Suppressor macrophage (primary cell): ENCODE measurements at regions not wholly inside any gene's neighbourhood (a gene's known extent, or its start where the extent isn't known, plus 50 kb on each side); places are given as distances from the start of the nearest gene placed in this dataset.
A peak's percentile ranks its signal among the peaks of the same experiment; 100 is the strongest.
"Not testable (repeated sequence)": the region's sequence is repeated elsewhere in the genome, so short reads cannot be mapped to it uniquely, and the experiment has no call there.

Source experiments
- DNase-seq, 4 experiments: peaks; one replicate each; pipeline ENCODE4 v3.0.0-alpha.2; 2020 to 2022

- DNase-seq = peak; percentile 37 to 69 (median 57)
Observed at GRCh38 chr18:961644-962355, 57.1 kb downstream of the ADCYAP1 start.

DNA sequence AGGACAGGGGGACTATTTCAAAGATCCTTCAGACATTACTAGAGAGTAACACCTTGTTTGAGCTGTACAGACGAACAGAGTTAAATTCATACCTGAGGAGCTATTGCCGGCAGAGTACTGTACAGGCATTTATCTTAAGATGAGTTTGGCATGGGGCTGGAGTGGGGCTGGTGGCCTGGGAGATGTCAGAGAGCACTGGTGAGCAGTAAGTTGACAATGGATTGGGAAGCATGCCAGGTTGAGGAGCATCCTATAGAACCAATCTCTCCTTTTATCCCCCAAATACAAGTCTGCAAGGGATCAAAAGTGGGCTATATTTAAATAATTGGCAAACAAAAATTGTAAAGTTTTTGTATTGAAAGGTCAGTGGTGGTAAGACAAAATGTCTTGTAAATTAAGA lies 58.6 kb downstream of the ADCYAP1 start:
- DNase-seq = no peak

DNA sequence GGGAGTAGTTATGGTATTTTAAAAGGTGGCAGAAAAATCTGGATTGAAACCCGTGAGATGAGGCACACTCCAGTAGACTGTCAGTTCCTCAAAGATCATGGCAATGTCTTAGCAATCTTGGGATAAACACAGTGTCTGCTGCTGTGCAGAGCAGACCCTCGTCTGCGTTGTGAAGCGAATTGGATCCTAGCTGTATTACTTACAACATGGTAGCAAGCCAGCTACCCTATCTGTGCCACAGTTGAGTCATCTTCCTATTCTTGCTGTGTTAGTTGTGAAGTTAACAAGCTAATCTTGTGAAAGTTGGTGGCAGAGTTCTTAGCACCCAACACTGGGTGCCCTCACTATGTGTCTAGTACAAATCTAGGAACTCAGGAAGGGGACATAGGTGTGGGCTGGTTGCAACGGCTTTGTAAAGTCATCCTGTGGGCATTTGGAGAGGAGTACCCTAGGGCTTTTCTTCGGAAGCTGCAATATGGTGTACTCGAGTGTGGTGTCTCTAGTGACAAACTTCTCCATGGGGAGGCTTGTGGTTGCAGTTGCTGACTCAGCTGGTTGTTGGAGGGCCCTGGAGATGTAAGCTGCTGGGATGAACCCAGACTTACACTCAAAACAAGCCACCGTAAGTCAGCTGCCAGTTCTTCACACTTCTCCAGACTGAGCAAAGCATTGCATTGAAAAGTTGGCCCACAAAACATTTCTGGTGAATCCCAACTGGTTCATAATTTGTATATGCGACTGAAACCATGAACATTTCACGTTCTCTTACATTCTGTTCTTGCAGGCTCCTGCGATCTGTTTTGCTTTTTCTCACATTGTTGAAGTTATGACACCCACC lies 61.5 kb downstream of the ADCYAP1 start:
- DNase-seq = no peak

DNA sequence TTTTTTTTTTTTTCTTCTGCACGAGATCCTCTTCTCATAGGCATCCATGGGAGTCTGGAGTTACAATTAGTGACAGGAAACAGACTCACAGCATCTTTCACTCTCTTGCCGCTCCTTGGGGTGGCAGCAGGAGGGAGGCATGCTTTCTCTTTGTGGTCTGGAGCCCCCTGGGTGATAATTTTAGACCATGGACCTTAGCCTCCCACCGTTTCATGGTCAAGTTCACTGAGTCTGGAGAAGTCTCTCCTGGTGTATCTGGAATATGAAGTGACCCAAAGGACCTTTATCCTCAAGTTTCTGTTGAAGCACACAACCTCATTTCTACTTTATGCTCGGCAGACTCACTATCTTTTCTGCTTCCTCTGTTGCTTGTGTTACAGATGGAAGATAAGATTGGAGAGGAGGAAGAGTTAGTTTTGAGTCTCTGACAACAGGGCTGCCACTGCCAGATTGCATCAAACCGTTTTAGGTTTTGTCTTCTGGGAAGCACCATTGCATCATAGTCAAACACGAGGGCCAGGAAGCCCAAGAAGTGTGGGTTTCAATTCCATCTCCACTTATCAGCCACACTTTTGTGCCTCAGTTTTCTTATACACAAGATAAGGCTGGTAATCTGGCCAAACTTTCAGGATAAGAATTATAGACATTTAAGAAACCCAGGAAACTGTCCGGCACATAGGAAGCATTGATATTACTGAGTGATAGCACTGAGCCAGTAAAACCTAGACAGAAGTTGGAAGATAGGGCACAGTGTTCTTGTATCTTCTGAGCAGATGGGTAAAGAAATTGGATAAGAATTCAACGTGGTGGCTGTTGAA lies 62.3 kb downstream of the ADCYAP1 start:
- DNase-seq = no peak

- DNase-seq = not testable (repeated sequence)
Observed at GRCh38 chr18:968910-969309, 64.2 kb downstream of the ADCYAP1 start.

DNA sequence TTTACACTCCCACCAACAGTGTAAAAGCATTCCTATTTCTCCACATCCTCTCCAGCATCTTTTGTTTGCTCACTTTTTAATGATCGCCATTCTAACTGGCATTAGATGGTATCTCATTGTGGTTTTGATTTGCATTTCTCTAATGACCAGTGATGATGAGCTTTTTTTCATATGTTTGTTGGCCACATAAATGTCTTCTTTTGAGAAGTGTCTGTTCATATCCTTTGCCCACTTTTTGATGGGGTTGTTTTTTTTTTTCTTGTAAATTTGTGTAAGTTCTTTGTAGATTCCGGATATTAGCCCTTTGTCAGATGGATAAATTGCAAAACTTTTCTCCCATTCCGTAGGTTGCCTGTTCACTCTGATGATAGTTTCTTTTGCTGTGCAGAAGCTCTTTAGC lies 64.6 kb downstream of the ADCYAP1 start:
- not testable (repeated sequence) for DNase-seq

- not testable (repeated sequence) for DNase-seq
Observed at GRCh38 chr18:974606-975005, 69.9 kb downstream of the ADCYAP1 start.

DNA sequence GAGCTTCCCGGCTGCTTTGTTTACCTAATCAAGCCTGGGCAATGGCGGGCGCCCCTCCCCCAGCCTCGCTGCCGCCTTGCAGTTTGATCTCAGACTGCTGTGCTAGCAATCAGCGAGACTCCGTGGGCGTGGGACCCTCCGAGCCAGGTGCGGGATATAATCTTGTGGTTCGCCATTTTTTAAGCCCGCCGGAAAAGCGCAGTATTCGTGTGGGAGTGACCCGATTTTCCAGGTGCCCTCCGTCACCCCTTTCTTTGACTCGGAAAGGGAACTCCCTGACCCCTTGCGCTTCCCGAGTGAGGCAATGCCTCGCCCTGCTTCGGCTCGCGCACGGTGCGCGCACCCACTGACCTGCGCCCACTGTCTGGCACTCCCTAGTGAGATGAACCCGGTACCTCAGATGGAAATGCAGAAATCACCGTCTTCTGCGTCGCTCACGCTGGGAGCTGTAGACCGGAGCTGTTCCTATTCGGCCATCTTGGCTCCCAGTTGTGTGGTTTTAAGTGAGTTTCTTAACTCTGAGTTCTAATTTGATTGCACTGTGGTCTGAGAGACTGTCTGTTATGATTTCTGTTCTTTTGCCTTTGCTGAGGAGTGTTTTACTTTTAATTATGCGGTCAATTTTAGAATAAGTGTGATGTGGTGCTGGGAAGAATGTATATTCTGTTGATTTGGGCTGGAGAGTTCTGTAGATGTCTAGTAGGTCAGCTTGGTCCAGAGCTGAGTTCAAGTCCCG lies 71.9 kb downstream of the ADCYAP1 start:
- not testable (repeated sequence) for DNase-seq

- DNase-seq = not testable (repeated sequence)
Observed at GRCh38 chr18:977327-977726, 72.7 kb downstream of the ADCYAP1 start.

GRCh38 chr18:977732-978131 lies 73.1 kb downstream of the ADCYAP1 start:
- DNase-seq = not testable (repeated sequence)

GRCh38 chr18:980586-980985 lies 75.9 kb downstream of the ADCYAP1 start:
- no peak for DNase-seq

- no peak for DNase-seq
Observed at GRCh38 chr18:984004-984403, 79.3 kb downstream of the ADCYAP1 start.

- DNase-seq = no peak
Observed at GRCh38 chr18:985212-985661, 80.6 kb downstream of the ADCYAP1 start.

- DNase-seq = no peak
Observed at GRCh38 chr18:986051-986450, 81.4 kb downstream of the ADCYAP1 start.

- no peak for DNase-seq
Observed at GRCh38 chr18:986552-986951, 81.9 kb downstream of the ADCYAP1 start.

GRCh38 chr18:987325-988186 lies 82.9 kb downstream of the ADCYAP1 start:
- no peak for DNase-seq

GRCh38 chr18:989425-989824 lies 84.8 kb downstream of the ADCYAP1 start:
- no peak for DNase-seq

DNA sequence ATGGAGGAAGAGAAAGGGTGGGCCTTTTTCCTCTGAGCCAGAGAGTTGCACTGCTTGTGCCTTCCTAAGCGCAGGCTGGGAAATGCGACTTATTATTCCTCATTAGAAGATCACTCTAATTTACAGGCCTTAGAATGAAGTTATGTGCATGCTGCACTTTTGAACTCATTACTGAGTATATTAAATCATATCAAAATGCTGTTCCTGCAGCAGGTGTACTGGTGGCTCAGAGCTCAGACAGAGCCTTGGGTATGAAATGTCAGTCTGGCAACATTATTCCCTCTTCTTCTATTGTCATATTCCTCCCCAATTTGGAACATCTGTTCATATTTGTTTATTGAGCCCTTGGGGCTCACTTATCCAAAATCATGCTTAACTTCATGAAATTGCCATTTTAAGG lies 85.5 kb downstream of the ADCYAP1 start:
- DNase-seq = no peak

GRCh38 chr18:991441-991840 lies 86.8 kb downstream of the ADCYAP1 start:
- no peak for DNase-seq

- no peak for DNase-seq
Observed at GRCh38 chr18:993560-993959, 88.9 kb downstream of the ADCYAP1 start.

DNA sequence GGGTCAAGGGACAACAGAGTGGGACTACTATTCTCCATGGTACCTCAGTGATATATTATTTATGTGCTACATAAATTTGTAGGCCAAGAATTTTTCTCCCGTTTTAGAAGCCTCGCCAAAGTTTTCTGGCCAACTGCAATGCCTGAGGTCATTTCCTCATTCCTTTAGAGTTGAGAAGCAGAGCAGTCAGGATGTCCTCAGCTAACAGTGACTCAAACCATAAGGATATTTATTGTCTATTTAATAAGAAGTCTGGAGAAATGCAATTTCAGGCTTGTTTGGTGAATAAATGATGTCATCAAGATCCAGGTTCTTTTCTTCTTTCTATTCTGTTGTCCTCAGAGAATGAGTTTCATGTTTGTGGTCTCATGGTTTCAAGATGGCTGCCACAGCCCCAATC lies 91.0 kb downstream of the ADCYAP1 start:
- DNase-seq = no peak
